Neural cell (in vitro differentiated cells): ENCODE measurements at regions not wholly inside any gene's neighbourhood (a gene's known extent, or its start where the extent isn't known, plus 50 kb on each side); places are given as distances from the start of the nearest gene placed in this dataset.

Experiments used
- H2AFZ ChIP-seq: fragments of 200-600, 300-800 bp; sonication (generic), shearing (Covaris generic); 2 replicates; pipeline ENCODE4 v1.6.0; 2014; ENCODE audit warnings: low read depth, mild to moderate bottlenecking, antibody characterized with exemption, low read length, moderate library complexity
- H3F3A ChIP-seq: fragments of 200-600 bp; shearing (Covaris generic); 2 replicates; pipeline ENCODE4 v1.6.1; 2016; ENCODE audit warnings: mild to moderate bottlenecking, moderate library complexity, mixed read lengths, antibody characterized with exemption, low read length; ENCODE audit not compliant: insufficient read depth, poor library complexity, severe bottlenecking
- H3K27ac ChIP-seq: fragments of 200-600, 300-800 bp; sonication (generic), shearing (Covaris generic); 2 replicates; pipeline ENCODE4 v1.5.1; 2014; ENCODE audit warnings: mild to moderate bottlenecking, low read length, moderate library complexity
- H3K27me3 ChIP-seq: fragments of 300-800, 200-600 bp; sonication (generic), shearing (Covaris generic); 2 replicates; pipeline ENCODE4 v1.6.0; 2014; ENCODE audit warnings: mild to moderate bottlenecking, low read depth, low read length, moderate library complexity; ENCODE audit not compliant: insufficient read depth
- H3K36me3 ChIP-seq: fragments of 300-800, 200-600 bp; sonication (generic), shearing (Covaris generic); 2 replicates; pipeline ENCODE4 v1.5.1; 2014; ENCODE audit warnings: mild to moderate bottlenecking, antibody characterized with exemption, low read length, moderate library complexity; ENCODE audit not compliant: insufficient read depth
- H3K4me2 ChIP-seq: fragments of 300-800, 200-600 bp; sonication (generic), shearing (Covaris generic); 2 replicates; pipeline ENCODE4 v1.6.0; 2014; ENCODE audit warnings: mild to moderate bottlenecking, low read length
- H3K4me3 ChIP-seq: fragments of 300-800, 200-600 bp; sonication (generic), shearing (Covaris generic); 2 replicates; pipeline ENCODE4 v1.5.1; 2014; ENCODE audit warnings: mild to moderate bottlenecking, low read length, moderate library complexity
- H3K79me2 ChIP-seq: fragments of 200-600 bp; shearing (Covaris generic); replicated peaks from 2 replicates; pipeline ENCODE4 v1.6.0; 2014; ENCODE audit warnings: mild to moderate bottlenecking, low read length, moderate library complexity; ENCODE audit not compliant: insufficient read depth
- H3K9ac ChIP-seq: fragments of 300-800, 200-600 bp; sonication (generic), shearing (Covaris generic); 2 replicates; pipeline ENCODE4 v1.6.1; 2016; ENCODE audit warnings: mild to moderate bottlenecking, low read length, mixed read lengths
- H3K9me2 ChIP-seq: fragments of 200-600 bp; shearing (Covaris generic); 2 replicates; pipeline ENCODE4 v1.6.1; 2016; ENCODE audit warnings: mild to moderate bottlenecking, low read length, mixed read lengths; ENCODE audit not compliant: insufficient read depth
- H3K9me3 ChIP-seq: fragments of 200-600, 300-800 bp; sonication (generic), shearing (Covaris generic); 2 replicates; pipeline ENCODE4 v1.6.1; 2016; ENCODE audit warnings: mild to moderate bottlenecking, mixed run types, low read length, moderate library complexity, mixed read lengths
- H4K20me1 ChIP-seq: fragments of 200-600 bp; shearing (Covaris generic); 2 replicates; pipeline ENCODE4 v1.6.1; 2016; ENCODE audit warnings: mild to moderate bottlenecking, mixed run types; ENCODE audit not compliant: insufficient read depth
- CTCF ChIP-seq: fragments of 450-650 bp; IDR thresholded peaks from 2 replicates; pipeline ENCODE4 v1.5.1; 2014; ENCODE audit warnings: antibody characterized with exemption, mild to moderate bottlenecking, moderate library complexity; ENCODE audit not compliant: poor library complexity, severe bottlenecking
- EP300 ChIP-seq: fragments of 450-650 bp; conservative IDR thresholded peaks from 2 replicates; pipeline ENCODE4 v1.6.1; 2014; ENCODE audit warnings: antibody characterized with exemption, mild to moderate bottlenecking, moderate library complexity; ENCODE audit not compliant: poor library complexity, severe bottlenecking
- EZH2 ChIP-seq: fragments of 200-600, 300-800 bp; shearing (Covaris generic), sonication (generic); IDR thresholded peaks from 2 replicates; pipeline ENCODE4 v1.6.1; 2014; ENCODE audit warnings: antibody characterized with exemption, low read length, borderline replicate concordance, mild to moderate bottlenecking; ENCODE audit not compliant: insufficient read depth, poor library complexity, severe bottlenecking
- MXI1 ChIP-seq: fragments of 450-650 bp; conservative IDR thresholded peaks from 2 replicates; pipeline ENCODE4 v1.6.1; 2014; ENCODE audit warnings: antibody characterized with exemption, mild to moderate bottlenecking; ENCODE audit not compliant: poor library complexity, severe bottlenecking
- POLR2AphosphoS5 ChIP-seq: IDR thresholded peaks from 2 replicates; pipeline ENCODE4 v1.6.1; 2012
- RAD21 ChIP-seq: fragments of 450-650 bp; conservative IDR thresholded peaks from 2 replicates; pipeline ENCODE4 v1.6.1; 2014; ENCODE audit warnings: antibody characterized with exemption, mild to moderate bottlenecking, moderate library complexity
- REST ChIP-seq: IDR thresholded peaks from 2 replicates; pipeline ENCODE4 v1.6.1; 2012; ENCODE audit warnings: borderline replicate concordance
- SMC3 ChIP-seq: fragments of 450-650 bp; conservative IDR thresholded peaks from 2 replicates; pipeline ENCODE4 v1.6.1; 2014; ENCODE audit warnings: antibody characterized with exemption, mild to moderate bottlenecking, moderate library complexity; ENCODE audit not compliant: poor library complexity
- TAF1 ChIP-seq: IDR thresholded peaks from 2 replicates; pipeline ENCODE4 v1.6.1; 2012; ENCODE audit warnings: low read depth

GRCh38 chr2:156037482-156037881 lies 295.0 kb downstream of the NR4A2 start:
- TF ChIP-seq CTCF (no peak), SMC3 (no peak), REST (no peak), EP300 (no peak), MXI1 (no peak), EZH2 (no peak), TAF1 (no peak), RAD21 (no peak), POLR2AphosphoS5 (no peak)
- no peaks in the 10 kb centered on the region for H3K36me3 ChIP-seq
- H3K9me2 ChIP-seq = no peaks in the 10 kb centered on the region
- H3K9me3 ChIP-seq = no peaks in the 10 kb centered on the region
- H4K20me1 ChIP-seq = no peaks in the 10 kb centered on the region
- no peak overlapping the region for H3K27ac ChIP-seq
- H3K4me3 ChIP-seq = no peak overlapping the region
- H3K9ac ChIP-seq = no peak overlapping the region
- H3K27me3 ChIP-seq = no peaks in the 10 kb centered on the region
- no peaks in the 10 kb centered on the region for H3F3A ChIP-seq
- no peaks in the 10 kb centered on the region for H3K79me2 ChIP-seq
- H2AFZ ChIP-seq = no peak overlapping the region
- H3K4me2 ChIP-seq = no peak overlapping the region

- no peaks in the 10 kb centered on the region for H3K9me2 ChIP-seq
- H3K9me3 ChIP-seq = no peaks in the 10 kb centered on the region
- no peaks in the 10 kb centered on the region for H3K79me2 ChIP-seq
- H3F3A ChIP-seq = no peaks in the 10 kb centered on the region
- H3K27ac ChIP-seq = no peak overlapping the region
- H3K4me2 ChIP-seq = no peak overlapping the region
- no peaks in the 10 kb centered on the region for H4K20me1 ChIP-seq
- no peaks in the 10 kb centered on the region for H3K36me3 ChIP-seq
- no peak overlapping the region for H2AFZ ChIP-seq
- TF ChIP-seq EZH2 = no peak
- no peak for TF ChIP-seq CTCF
- no peak for TF ChIP-seq SMC3
- TF ChIP-seq MXI1 = no peak
- no peak for TF ChIP-seq RAD21
- TF ChIP-seq POLR2AphosphoS5 = no peak
- no peak for TF ChIP-seq TAF1
- no peak for TF ChIP-seq EP300
- no peak for TF ChIP-seq REST
- H3K4me3 ChIP-seq = no peak overlapping the region
- H3K27me3 ChIP-seq = no peaks in the 10 kb centered on the region
- H3K9ac ChIP-seq = no peak overlapping the region
These were observed 301.4 kb downstream of the NR4A2 start for GRCh38 chr2:156031121-156031520.
